GM18519 (cell line): ENCODE measurements at regions not wholly inside any gene's neighbourhood (a gene's known extent, or its start where the extent isn't known, plus 50 kb on each side); places are given as distances from the start of the nearest gene placed in this dataset.
"Not testable (repeated sequence)": the region's sequence is repeated elsewhere in the genome, so short reads cannot be mapped to it uniquely, and the experiment has no call there.

ENCODE experiments used
- ATAC-seq: cut with Tn5 transposase; IDR thresholded peaks from one replicate; pipeline ENCODE4 v1.9.1; 2021; ENCODE audit warnings: mild to moderate bottlenecking, moderate library complexity; ENCODE audit not compliant: unreplicated experiment, low FRiP score

DNA sequence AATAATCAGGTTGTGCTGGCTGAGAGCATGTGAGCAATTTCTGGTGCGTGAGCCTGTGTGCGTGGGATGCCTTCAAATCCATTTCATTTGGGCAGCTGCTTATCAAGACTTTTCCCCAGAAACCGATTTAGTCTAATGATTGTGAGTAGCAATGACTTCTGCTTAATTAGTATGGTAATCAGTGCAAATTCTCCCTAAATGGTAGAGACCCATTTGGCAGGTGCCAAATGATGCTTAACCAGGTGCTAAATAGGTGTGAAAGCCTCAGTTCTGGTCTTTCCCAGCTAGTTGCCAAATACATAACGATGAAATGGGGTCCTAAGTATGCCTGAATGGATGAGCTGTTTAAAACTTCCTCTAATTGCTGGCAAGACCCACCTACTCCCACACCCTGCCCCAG is 248.4 kb upstream of the CCDC196 start:
- ATAC-seq, result no peak

DNA sequence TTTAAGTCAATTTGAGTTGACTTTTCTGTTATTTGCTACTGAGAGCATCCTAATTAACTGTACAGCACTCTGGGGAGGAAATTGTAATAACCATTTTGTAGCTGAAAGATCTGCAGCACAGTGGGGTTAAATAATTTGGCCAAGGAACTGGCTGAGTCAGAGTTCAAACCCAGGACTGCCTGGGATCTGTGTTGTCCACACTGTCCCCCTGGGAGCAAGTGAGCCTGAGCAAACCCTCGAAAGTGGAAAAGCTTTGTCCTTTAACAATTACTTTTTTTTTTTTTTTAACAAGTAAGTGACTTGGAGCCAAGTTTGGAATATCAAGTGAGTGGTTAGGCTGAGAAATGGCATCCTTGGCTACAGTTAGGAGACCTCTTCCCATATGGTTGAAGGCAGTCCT is 247.2 kb upstream of the CCDC196 start:
- no peak for ATAC-seq

DNA sequence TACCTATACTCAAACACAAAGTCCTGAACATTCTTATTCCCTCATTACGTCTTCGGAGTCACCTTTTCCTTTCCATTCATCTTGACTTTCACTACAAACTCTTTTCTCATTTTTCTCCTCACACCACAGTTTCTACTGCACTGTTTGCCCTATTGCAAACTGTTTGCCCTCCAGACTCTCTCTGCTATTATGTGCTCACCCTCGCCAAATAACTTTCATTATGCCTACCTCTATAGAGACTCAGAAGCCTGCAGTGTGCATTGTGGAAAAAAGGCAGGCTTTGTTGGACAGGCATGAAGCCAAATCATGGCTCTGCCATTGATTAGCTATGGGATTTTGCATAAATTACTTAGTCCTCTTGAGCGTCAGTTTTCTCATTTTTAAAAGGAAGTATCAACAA is 246.6 kb upstream of the CCDC196 start:
- no peak for ATAC-seq

DNA sequence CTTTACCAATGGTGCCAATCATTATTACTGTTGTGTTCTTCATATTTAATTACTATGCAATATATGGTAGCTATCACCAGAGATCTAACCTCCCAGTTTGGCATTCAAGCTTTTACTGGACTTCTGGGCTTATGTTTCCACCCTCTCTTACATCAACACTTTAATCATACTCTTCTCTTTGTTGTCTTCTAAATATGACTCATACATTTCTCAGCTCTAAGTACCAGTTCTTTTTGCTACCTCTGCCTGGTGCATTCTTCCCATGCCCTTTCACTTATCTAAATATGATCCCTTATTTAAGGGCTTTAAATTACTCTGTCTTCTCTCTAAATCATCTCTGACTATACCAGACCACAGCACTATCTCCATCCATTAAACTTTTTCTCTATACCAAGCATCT is 246.1 kb upstream of the CCDC196 start:
- no peak for ATAC-seq

DNA sequence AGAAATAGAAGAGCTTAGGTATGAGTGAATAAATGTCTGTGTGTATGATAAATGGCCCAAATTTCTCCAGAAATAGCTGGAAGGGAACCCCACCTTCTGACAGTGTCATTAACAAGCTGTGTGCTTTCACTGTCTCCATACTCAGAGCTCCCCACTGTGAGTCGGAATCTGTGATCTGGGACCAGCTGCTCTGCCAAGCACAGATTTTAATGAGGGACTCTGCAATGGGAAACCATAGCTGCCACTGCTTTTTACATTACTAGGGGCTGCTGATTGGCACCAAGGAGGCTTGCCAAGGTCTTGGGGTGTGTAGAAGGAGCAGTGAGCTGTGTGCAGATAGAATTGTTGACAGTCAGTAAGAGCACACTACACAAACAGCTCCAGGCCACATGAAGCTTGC is 244.2 kb upstream of the CCDC196 start:
- no peak for ATAC-seq

DNA sequence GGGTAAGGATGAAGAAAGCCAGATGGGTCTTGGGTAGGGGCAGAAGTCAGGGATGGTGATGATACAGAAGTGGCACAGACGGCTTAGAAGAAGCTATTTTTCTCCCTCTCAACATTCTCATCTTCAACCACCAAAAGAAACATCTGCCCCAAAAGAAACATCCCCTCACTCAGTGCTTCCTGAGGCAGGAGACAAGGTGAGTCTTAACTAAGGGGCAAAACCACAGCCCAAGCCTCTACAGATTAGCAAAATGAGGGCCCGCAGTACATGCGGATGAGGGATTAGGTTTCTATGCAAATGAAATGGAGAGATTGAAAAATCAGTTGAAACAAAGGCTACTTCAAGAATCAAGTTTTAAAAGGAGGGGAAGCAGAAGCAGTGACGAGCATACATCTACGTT is 241.3 kb upstream of the CCDC196 start:
- no peak for ATAC-seq

DNA sequence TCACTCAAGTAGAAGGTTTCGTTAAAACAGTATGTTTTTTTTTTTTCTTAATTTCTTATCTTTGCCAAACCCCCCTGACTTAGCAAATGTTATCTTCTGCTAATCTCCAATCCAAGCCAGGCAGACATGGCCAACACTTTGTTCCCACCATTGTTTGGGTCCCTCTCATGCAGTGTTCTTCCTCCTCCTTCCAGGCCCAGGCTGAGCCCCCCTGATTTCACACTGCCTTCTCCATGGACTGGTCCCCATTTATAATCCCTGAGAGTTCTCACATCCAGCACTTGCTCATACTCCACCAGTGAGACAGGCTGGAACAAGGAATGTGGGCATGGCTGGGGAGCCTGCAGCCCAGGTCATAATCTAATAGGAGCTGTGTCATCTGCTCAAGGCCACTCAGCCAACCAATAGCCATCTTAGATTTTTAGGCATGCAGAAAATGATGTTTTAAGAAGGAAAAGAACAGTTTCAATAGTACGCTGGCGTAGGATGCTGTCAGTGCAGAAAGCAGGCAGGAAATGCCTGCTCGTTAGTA is 238.4 kb upstream of the CCDC196 start:
- ATAC-seq, result no peak

DNA sequence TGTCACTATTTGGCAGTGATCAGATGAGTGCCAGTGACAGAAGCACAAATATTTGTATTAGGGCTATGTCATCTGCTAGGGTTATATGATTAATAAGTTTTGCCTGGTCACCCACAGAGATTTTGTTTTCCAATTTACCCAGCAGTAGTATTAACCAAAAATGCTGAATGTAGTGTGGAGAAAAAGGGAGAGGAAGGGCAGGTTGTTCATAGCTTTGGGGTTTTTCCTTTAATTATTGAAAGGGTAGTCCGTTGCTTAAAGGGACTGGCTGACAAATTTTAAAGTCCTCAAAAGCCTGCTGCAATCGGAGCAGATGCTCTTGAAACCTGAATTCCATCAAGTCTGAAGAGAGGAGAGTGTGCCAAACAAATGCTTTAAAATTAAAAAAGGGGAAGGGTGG is 237.9 kb upstream of the CCDC196 start:
- ATAC-seq, result no peak

DNA sequence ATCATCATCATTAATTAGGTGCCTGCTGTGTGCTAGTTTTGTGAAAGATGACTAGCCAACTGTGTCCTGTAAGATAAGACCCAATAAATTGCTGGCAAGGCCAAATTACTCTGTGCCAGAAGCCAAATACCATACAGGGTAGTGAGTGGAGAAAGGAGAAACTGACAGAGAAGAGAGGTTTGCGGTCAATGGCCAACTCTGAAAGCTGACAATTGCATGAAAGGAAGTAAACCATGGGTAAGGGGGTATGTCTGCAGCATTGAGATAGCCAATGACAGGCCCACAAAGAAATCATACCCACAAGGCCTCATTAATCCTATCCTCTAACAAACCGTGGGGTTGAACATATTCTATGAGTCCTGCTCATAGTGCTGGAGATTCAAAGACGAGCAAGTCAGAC is 236.6 kb upstream of the CCDC196 start:
- ATAC-seq, result no peak

DNA sequence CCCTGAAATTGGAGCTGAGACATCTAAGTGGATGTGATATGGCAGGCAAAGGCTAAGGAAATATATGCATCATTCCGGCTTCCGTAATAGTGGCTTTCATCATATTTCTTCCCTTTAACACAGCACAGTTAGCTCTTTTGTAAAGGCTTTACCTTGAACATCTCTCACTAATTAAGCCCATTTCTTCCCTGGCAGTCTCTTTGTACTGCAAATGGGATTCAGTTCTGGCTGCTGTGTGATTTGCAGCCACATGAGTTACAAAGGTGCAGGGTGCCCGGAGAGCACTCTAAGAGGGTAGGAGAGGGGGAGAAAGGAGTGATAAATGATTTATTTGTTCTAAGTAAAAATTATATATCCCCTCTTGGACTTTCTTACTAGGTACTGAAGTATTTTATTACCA is 232.1 kb upstream of the CCDC196 start:
- no peak for ATAC-seq

DNA sequence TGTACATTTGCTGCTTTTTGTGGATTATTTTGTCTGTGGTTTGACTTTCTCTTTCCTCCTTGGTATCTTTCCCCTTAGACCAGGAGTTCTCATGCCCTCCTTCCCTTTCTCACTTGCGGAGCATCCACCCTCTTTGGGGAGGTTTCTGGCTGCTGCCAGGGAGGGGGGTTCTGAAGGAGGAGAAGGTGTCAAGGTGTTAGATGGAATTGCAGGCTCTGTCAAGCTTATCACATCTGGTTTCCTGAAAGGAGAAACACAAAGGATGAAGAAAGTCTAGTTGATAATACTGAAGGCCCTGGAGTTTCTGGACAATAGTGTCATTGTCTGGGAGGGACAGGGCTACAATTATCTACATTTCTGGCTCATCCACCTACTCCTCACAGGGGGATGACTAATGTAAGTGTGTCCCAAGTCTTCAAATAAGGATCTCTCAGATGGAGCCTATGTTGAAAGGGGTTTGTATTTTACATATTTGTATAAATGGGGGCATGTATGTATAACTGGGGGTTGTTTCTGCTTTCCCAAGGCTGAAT is 217.3 kb upstream of the CCDC196 start:
- no peak for ATAC-seq

DNA sequence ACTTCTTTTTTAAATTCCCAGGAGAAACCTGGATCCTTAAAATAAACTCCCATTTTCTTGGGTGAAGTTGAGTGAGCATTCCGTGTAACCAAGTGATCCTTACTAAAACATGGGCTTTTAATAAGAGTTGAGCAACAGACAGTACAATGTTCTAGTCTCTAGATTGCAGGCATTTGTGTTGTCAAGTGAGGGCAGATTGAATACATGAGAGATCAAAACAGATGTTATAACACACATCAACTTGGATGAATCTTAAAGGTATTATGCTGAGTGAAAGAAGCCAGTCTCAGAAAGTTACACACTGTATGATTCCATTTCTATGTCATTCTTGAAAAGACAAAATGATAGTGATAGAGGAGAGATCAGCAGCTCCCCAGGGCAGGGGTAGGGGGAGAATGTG is 213.9 kb upstream of the CCDC196 start:
- ATAC-seq, result no peak

DNA sequence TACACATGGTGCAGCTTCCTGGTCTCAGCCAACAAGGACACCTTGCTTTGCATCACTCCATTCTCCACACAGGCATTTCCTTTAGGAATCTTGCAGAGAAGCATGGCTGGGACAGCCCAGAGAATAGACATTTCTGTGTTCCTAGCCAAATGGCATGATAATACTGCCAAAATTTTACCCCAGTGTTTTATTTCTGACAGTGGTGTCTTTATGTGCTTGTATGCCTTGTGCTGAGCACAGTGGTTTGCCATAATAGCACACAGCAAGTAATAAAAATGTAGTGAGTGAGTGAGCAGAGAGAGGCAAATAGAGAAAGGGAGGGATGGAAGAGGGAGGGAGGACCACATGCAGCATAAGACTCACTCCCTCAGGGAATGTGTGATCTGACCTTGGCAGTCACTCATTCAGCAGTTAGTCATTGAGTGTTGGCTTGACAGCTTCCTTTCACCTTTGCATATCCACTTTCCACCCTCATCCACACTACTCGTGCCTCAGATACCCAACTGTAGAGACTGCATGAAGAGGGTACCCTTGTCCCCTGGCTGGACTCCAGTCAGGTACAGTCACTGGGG is 212.8 kb upstream of the CCDC196 start:
- no peak for ATAC-seq

DNA sequence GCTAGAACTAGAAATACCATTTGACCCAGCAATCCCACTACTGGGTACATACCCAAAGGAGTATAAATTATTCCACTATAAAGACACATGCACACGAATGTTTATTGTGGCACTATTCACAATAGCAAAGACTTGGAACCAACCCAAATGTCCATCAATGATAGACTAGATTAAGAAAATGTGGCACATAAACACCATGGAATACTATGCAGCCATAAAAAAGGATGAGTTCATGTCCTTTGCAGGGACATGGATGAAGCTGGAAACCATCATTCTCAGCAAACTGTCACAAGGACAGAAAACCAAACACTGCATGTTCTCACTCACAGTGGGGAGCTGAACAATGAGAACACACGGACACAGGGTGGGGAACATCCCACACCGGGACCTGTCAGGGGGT is 207.8 kb upstream of the CCDC196 start:
- not testable (repeated sequence) for ATAC-seq

DNA sequence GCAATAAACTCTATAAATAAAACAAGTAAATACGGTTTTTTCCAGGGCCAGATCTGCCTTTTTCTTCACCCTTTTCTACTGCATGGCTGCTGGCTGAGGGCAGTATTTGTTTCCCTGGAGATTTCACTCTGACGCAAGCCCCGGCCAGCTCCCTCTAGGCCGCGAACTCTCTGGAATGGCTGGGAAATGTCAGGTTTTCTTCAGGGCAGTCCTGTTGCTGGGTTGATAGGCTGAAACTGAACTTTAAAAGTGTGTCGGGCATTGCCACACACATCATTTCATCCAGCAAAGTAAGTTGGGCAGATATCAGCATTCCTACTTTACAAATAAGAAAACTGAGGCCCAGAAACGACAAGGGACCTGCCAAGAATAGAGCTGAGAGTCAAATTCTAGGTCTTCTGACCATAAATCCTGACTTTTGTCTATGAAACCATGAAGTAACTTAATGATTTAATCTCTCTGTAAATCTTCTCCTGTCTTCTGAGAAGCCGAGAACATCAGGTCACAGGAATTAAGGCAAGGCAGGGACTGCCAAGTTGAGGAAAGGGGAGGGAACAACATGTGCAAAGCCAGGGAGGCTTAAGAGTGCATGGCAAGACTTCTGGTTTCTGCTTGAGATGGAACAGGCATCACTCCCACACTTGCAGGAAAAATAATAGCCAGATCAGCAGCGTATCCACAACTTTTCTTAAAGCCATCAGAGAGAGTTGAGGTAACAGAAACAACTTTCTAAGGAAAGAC is 205.0 kb upstream of the CCDC196 start:
- no peak for ATAC-seq

DNA sequence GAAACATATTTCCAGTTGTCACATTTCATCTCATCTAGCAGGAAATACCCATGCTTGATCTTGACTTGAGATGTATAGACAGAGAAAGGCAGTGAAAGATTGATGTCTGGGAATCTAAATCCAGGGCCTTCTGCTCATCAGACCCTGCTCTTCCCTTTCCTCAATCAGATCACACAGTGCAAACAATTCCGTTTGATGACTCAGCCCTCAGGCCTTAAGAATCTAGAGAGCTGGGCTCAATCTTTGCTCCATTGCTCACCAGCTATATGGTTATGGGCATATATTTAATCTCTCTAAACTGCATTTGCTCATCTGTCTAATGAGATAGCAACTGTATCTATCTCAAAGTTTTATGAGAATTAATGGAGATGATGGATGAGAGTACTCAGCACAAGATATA is 201.8 kb upstream of the CCDC196 start:
- ATAC-seq, result no peak

DNA sequence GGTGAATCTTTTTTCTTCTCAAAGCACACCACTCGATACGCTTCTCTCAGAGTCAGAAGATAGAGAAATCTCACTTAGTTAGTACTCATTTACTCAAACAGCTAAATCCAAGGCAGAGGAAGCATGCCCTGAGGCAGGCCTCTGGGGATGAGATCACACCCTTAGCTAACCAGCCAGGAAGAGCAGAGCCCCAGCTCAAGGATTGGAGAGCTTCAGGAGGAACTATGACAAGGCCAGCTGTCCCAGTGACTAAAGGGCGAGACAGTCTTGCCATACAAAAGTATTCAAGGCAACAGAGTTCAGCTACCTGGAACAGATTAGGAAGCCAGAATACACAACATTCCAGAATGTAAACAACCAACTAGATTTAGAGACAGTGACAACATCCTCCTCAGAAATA is 197.7 kb upstream of the CCDC196 start:
- ATAC-seq, result no peak

DNA sequence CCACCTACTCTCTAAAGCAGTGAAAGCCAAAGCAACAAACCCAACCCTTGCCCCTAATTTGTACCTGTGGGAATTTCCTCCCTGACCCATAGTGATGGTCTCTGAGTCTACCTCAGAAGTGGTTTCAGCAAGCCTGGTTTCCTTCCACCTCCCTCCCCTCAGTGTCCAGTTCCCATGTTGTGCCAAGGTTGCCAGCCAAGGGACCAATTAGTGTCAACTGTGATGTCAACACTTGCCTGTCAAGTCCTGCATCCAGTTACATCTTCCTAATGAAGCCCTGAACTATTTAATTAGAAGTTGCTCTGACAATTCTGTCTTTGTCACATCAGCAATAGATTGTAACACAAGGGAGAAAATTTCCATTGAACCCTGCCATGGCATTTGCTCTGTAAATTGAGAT is 194.4 kb upstream of the CCDC196 start:
- ATAC-seq, result no peak

DNA sequence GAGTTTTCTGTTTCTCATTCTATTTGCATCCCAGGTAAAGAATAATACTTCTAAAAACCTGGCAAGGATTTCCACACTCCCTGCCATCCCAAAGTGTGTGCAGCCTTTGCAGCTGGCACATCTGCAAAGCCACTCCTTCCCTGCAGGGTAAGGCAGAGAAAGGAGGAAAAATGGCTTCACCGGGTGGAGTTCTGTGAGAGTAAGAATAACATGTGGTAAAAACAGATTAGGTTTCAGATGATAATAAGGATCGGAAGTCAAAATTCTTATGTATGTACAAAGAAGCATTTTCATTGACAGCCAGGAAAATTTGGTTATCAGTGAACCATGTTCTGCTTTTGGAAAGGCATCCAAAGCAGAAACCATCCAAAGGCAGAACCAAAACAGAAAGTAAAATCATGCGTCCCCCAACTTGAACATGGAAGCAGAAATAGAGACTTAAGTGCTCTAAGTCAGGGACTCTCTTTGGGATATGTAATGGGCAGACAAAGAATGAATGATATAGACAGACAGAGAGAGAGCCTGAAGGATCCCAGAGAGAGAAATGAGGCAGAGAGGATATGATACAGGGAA is 192.6 kb upstream of the CCDC196 start:
- no peak for ATAC-seq

DNA sequence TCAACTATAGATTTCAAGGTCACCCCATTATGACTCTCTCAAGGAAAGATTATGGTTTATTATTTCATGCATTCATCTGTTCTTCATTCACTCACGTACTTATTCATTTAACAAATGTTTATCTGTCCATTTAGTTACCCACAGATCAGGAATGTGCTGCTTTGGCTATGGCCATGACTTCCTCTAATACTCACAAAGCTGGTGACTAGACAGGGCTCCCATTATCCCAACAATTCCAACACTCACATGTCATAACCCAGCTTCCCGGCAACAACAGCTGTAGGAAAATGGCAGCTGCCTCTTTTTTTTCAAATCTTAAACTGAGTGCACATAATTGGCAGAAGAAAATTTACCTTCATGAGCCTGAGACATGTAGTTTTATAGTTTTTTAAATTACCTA is 190.8 kb upstream of the CCDC196 start:
- no peak for ATAC-seq

DNA sequence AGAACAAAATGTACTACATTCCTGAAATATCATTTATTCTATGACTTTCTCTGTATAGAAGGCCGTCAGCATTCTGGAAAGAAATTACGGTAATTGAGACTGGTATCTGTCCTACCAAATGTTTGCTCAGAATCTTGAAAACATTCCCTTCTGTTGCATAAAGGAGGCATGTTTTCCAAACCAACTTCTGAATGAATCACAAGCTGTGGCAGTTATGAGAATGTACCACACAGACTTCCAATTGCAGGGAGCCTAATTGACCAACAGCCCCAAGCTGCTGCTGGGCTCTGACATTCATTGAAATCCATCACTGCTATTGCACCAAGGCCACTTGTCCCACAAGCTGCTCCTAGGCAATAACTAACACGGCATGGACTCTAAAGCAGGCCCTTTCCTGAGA is 185.3 kb upstream of the CCDC196 start:
- ATAC-seq, result no peak

DNA sequence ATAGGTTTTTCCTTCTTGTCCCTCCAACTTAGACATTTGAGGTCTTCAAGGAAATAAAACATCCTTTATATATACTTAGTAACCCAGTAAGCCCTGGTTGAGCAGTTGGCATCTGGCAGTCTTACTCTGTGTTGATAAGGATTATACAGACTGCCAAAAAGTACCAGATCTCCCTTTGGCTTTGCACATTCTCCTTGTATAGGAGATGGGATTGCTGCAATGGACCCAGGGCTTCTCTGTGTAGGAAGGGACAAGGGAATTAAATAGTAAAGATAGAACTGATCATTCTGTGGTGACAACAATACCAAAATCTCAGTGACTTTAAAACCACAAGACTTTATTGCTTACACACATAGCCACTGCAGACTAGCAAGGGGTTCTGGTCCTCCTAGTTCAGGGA is 180.1 kb upstream of the CCDC196 start:
- ATAC-seq, result no peak
